ENCODE measurements at regions not wholly inside any gene's neighbourhood (a gene's known extent, or its start where the extent isn't known, plus 50 kb on each side); places are given as distances from the start of the nearest gene placed in this dataset.

- dilution Hi-C loops (cut with MboI; ENCODE audit: extremely low pct_ligation_motif_present, low sequenced_read_pairs) (no loop called here), intact Hi-C loops (cut with micrococcal nuclease) (loop anchor here (10.0 kb wide), 1 partner anchor 343 kb away; no protein-coding TSS in a partner anchor)
- Histone ChIP-seq H3K4me3 (replicated peaks in 1 of 3; ENCODE audit: insufficient read depth in 1 of 3, low read depth in 1 of 3, low read length in 3 of 3) (no peak overlapping the region), H3K9me1 (replicated peaks; ENCODE audit: control insufficient read depth, extremely low read depth, insufficient read depth, low read length) (no peaks in the 10 kb centered on the region), H3K27ac (ENCODE audit: insufficient read depth, low read depth, low read length) (no peak overlapping the region), H2AFZ (ENCODE audit: low read depth, low read length) (no peak overlapping the region), H3K79me2 (ENCODE audit: control insufficient read depth, insufficient read depth, low read length) (no peaks in the 10 kb centered on the region), H3K9ac (replicated peaks; ENCODE audit: extremely low read depth, insufficient read depth, low read length) (no peak overlapping the region), H3K27me3 (ENCODE audit: control insufficient read depth in 2 of 2, insufficient read depth in 2 of 2, low read length in 2 of 2) (no peaks in the 10 kb centered on the region), H3K9me3 (replicated peaks; ENCODE audit: control insufficient read depth, insufficient read depth, low read length) (no peaks in the 10 kb centered on the region), H3K4me1 (ENCODE audit: control insufficient read depth, extremely low read depth, insufficient read depth, low read length) (peaks cover 6% of the 10 kb centered on the region), H3K36me3 (ENCODE audit: control insufficient read depth in 2 of 2, extremely low read depth in 1 of 2, insufficient read depth in 2 of 2, low read length in 2 of 2) (no peaks in the 10 kb centered on the region), H3K4me2 (ENCODE audit: insufficient read depth, low read length) (no peak overlapping the region), H4K20me1 (replicated peaks; ENCODE audit: control insufficient read depth, extremely low read depth, insufficient read depth, low read length) (no peaks in the 10 kb centered on the region)
- FAIRE-seq (no peak), DNase-seq (ENCODE audit: low read depth, low spot score) (no peak)
- ChIA-PET CTCF (no interaction called here), POLR2A (no interaction called here)
- no TSS peak for BruUV-seq (replicated peaks)
- TF ChIP-seq POLR2A (IDR thresholded peaks at IDR 0.05; ENCODE audit: low read depth, low read length), result no peak
- TF ChIP-seq GATA2 (IDR thresholded peaks at IDR 0.05; ENCODE audit: insufficient read depth, insufficient read length, low read depth, low read length), result no peak
- TF ChIP-seq FOS (IDR thresholded peaks at IDR 0.05; ENCODE audit: borderline replicate concordance, insufficient read depth, low read length), result no peak
- TF ChIP-seq POLR2AphosphoS5 (IDR thresholded peaks at IDR 0.05; ENCODE audit: insufficient read depth, low read depth, low read length), result no peak
- no peak for TF ChIP-seq EZH2 (IDR thresholded peaks at IDR 0.05; ENCODE audit: borderline replicate concordance, low read depth, low read length, severe bottlenecking)
- no peak for TF ChIP-seq CTCF (IDR thresholded peaks at IDR 0.05; ENCODE audit: extremely low read depth in 1 of 2, insufficient read depth in 1 of 2, low read depth in 1 of 2, low read length in 2 of 2)
- no peak for TF ChIP-seq MYC (IDR thresholded peaks at IDR 0.05; ENCODE audit: low read depth, low read length)
Observed at GRCh38 chr3:72481542-72481941, 366.7 kb downstream of the SHQ1 start.

- Histone ChIP-seq H3K4me1 (ENCODE audit: control insufficient read depth, extremely low read depth, insufficient read depth, low read length) (peaks cover 6% of the 10 kb centered on the region), H3K36me3 (ENCODE audit: control insufficient read depth in 2 of 2, extremely low read depth in 1 of 2, insufficient read depth in 2 of 2, low read length in 2 of 2) (no peaks in the 10 kb centered on the region), H3K4me3 (replicated peaks in 1 of 3; ENCODE audit: insufficient read depth in 1 of 3, low read depth in 1 of 3, low read length in 3 of 3) (no peak overlapping the region), H3K27me3 (ENCODE audit: control insufficient read depth in 2 of 2, insufficient read depth in 2 of 2, low read length in 2 of 2) (peaks cover 0 to 2% of the 10 kb centered on the region in 2 experiments), H3K9me1 (replicated peaks; ENCODE audit: control insufficient read depth, extremely low read depth, insufficient read depth, low read length) (no peaks in the 10 kb centered on the region), H3K9ac (replicated peaks; ENCODE audit: extremely low read depth, insufficient read depth, low read length) (no peak overlapping the region), H2AFZ (ENCODE audit: low read depth, low read length) (no peak overlapping the region), H3K27ac (ENCODE audit: insufficient read depth, low read depth, low read length) (no peak overlapping the region), H3K9me3 (replicated peaks; ENCODE audit: control insufficient read depth, insufficient read depth, low read length) (no peaks in the 10 kb centered on the region), H4K20me1 (replicated peaks; ENCODE audit: control insufficient read depth, extremely low read depth, insufficient read depth, low read length) (no peaks in the 10 kb centered on the region), H3K4me2 (ENCODE audit: insufficient read depth, low read length) (no peak overlapping the region), H3K79me2 (ENCODE audit: control insufficient read depth, insufficient read depth, low read length) (no peaks in the 10 kb centered on the region)
- no peak for DNase-seq (ENCODE audit: low read depth, low spot score)
- no TSS peak for BruUV-seq (replicated peaks)
- no peak for FAIRE-seq
- dilution Hi-C loops (cut with MboI; ENCODE audit: extremely low pct_ligation_motif_present, low sequenced_read_pairs) (no loop called here), intact Hi-C loops (cut with micrococcal nuclease) (loop anchor here (10.0 kb wide), 1 partner anchor 344 kb away; no protein-coding TSS in a partner anchor)
- ChIA-PET CTCF (no interaction called here), POLR2A (no interaction called here)
- no peak for TF ChIP-seq MYC (IDR thresholded peaks at IDR 0.05; ENCODE audit: low read depth, low read length)
- no peak for TF ChIP-seq MAX (IDR thresholded peaks at IDR 0.05; ENCODE audit: insufficient read depth, insufficient read length)
- TF ChIP-seq CTCF (IDR thresholded peaks at IDR 0.05; ENCODE audit: extremely low read depth in 1 of 2, insufficient read depth in 1 of 2, low read depth in 1 of 2, low read length in 2 of 2), result no peak
- TF ChIP-seq EZH2 (IDR thresholded peaks at IDR 0.05; ENCODE audit: borderline replicate concordance, low read depth, low read length, severe bottlenecking), result no peak
- no peak for TF ChIP-seq POLR2AphosphoS5 (IDR thresholded peaks at IDR 0.05; ENCODE audit: insufficient read depth, low read depth, low read length)
- no peak for TF ChIP-seq GATA2 (IDR thresholded peaks at IDR 0.05; ENCODE audit: insufficient read depth, insufficient read length, low read depth, low read length)
Observed at GRCh38 chr3:72480366-72480765, 367.9 kb downstream of the SHQ1 start.

All from endothelial cell of umbilical vein (primary cell).